Inflammatory macrophage treated with lipopolysaccharide for 4 hours (primary cell): ENCODE measurements at regions not wholly inside any gene's neighbourhood (a gene's known extent, or its start where the extent isn't known, plus 50 kb on each side); places are given as distances from the start of the nearest gene placed in this dataset.
A peak's percentile ranks its signal among the peaks of the same experiment; 100 is the strongest.

Source experiments
- DNase-seq: peaks from one replicate; pipeline ENCODE4 v3.0.0-alpha.2; 2020

DNA sequence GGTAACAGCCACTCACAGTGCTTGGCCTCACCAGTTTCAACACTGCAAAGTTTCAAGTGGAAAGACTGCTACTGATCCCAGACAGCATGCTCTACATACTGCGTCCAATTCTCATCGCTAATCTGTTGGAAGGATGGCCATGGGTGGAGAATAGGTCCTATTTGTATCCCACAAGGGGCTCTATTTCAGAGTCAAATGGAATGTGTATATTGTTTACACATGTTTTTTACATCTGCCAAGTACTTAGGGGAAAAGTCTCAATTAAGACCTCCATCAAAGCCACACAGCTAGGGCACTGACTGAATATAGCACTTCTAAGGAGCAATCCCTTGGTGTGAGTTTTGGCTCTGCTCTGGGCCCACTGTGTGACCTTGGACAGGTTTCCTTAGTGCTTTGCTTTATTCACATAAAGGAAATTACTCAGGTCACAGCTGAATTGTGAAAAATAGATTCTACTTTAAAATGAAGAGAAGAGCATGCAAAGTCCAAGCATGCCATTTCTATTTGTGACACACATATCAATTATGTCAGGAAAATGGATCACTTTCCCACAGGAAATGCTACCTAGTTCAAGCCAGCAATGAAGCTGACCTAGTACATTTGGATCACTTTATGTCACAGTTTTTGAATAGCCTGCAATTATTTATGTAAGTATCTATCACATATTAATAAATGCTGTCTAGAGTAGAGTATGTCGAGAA is 112.9 kb upstream of the STK17B start:
- DNase-seq: no peak

DNA sequence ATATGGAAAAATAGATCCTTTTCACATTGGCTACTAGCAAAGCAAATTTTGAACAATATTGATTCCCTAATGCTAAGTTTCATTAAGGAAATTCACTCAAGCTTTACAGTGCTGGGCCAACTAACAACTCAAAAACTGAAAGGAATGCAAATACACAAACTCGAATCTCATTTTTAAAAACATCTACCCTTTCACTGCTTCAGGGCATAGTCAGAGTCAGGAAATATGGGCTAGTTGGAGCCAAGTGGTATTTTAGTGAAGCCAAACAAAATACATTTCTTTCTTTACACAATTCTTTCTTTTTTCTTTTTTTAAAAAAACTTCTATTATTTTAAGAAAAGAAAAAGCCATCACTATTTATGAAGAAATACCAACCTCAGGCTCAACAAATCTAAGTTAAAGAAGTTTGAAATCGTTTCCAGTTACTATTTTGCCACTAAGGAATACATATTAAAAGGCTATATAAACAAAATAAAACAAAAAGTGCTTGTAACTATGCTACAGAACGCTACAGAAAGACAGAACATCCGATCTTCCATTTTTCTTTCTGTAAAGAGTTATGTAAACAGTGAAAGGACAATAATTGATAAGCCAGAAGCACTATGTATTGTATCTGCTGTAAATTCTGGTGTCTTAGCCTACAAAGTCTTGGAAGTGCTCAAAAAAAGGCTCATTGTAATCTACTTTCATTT is 113.6 kb upstream of the STK17B start:
- DNase-seq: no peak

DNA sequence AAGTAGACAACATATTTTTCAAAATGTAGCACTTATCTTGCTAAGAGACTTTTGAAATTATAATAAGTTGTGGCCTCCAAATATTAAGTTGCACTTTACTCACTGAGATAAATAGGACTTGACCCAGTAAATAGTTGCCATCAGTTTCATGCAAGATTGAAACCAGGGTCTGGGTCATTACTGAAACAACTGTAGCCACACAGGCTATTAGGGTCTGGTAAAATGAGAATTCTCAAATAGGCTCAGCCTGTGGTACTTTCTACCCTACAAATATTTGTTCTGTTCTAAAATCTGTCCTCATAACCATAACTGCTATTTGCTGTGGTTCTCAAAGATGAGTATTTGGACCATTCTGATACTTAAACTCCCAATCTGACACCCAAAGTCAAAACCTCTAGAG is 115.4 kb upstream of the STK17B start:
- DNase-seq: no peak

DNA sequence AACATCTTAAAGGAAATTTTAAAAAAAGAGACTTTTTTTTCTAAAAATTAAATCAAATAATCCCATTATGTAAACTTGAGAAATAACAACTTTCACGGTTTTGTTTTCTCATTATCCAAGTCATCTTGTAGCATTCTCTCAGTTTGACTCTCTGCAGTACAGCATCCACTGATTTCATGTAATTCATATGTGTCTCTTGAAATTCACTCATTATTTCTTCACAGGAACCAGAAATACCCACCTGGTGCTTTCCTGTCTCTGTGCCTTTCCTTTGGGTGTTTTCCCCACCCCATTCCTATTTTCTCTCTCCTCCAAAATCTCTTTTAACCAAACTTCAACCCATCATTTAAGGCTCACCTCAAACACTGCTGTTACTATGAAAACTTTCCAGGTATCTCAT is 116.1 kb upstream of the STK17B start:
- DNase-seq: no peak

DNA sequence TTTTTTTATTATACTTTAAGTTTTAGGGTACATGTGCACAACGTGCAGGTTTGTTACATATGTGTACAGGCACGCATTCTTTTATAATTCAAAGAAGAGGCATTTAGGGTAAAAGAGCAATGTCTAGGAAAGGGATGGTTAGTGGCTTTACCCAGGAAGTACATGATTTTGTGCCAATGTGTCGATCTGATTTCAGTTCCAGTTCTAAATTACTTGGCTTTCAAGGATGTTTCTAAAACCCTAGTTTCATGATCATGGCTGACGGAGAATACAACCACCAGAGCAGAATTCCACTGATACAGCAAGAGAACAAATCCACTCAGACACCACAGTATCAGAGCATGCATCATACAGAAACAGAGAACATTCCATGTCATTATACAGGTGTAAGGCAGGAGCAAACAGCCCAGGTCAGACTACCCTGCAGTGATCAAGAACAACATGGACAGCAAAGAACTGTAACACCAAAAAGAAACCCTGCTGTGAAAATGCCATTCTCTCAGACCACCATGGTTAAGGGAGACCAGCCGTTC is 116.7 kb upstream of the STK17B start:
- DNase-seq: no peak

DNA sequence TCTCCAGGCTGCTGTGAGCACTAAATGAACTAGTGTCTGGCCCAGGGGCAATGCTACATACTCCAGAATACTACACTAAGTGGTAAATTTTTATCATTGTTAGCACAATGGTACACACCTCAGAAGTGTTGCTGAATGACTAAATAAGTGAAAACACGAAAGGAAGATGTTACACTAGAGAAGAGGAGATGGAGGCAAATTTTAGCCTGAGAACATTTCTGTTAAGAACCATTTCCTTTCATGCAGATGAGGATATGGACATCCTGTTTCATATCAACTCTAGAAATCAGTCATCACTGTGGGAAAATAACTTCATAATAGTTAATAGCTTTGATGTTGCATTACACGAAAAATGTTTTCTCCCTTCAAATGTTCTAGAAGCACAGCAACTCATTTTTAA is 117.6 kb upstream of the STK17B start:
- no peak for DNase-seq

DNA sequence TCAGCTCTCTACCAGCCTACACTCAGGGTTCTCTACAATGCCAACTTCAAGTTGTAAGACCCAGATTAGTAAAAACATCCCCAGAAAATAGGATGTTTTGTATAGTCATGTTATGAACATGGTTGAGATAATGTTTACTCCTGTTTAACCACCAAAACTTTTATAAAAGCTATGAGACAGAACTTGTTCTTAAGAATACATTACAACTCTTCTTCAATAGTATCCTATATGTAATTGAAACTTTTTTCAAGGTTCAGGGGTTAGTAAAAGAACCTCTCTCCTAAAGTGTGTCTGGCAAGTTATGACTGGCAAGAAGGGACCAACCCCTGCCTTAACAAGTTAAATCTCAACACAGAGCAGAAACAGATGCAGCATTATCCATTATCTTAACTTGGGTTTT is 118.8 kb upstream of the STK17B start:
- no peak for DNase-seq

DNA sequence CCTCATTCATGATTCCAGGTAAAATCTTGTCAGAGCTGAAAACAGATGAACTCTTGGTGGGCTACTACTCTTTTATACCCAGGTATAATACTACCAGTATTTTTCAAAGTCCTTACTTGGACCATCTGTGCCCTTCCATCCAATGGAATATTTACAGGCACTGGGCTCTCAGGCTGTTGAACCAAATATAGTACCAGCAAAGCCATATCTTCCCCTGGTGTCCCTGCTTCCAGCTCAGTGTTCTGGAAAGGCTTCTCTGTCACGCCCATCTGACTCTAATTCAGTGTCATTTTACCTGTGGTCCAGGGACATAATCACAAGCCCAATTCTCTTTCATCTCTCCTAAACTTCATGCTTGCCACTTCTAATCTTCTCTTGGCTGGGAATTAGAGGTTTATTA is 119.2 kb upstream of the STK17B start:
- DNase-seq: no peak

DNA sequence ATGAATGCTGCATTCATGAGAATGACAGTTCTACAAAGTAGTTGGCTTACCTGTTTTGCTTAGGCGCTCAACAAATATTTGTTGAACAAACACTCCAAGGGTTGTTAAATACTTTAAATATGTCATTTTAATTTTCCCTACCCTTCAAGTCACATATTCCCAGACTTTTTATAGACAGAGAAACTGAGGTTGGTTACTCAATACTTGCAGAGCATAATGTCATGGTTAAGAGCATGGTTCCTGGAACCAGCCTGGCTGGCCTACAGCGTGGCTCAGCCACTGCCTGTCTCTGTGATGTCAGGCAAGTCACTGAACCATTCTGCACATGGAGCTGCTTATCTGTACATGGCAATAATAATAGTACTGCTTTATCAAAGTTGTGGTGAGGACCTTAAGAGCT is 120.0 kb upstream of the STK17B start:
- DNase-seq: peak; percentile 28

DNA sequence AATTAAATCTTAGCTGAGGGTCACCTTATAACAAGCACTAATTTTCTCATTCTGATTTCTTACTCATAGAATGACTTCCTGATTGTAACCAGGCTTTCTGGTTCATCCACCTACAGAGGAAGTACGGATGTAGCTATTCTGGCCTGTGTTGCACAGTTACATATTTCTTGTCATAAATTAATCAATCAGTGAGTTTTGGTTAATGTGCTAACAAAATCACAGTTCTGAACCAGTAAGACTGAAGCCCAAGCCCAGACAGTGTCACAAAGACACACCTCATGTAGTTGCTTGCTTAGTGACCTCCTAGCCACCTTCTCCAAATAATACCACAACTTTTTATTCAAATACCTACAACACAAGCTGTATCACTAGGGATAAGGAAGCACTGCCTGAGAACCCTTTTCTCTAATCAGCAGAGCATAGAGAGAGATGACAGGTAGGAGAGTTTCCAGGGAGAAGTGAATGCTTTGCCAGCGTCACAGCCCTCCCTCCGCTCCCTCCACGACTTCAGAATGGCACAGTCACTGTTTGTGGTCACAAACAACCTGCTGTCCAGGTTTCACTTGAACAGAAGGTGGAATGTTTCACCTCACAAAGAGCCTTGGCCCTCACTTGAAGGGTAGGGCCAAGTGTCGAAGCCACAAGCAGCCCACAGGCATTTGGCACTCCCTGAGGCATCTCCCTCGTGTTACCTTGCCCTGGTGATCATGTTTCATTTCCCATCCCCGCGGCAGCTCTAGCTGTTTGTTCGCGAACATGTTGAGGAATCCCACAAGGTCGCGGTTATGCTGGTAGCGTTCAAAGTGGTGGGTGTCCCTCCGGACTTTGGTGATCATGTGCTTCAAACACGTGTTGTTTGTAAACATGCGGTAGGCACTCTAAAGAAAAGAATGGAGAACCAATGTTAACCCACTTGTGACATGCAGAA is 120.8 kb upstream of the STK17B start:
- peak; percentile 65 for DNase-seq

DNA sequence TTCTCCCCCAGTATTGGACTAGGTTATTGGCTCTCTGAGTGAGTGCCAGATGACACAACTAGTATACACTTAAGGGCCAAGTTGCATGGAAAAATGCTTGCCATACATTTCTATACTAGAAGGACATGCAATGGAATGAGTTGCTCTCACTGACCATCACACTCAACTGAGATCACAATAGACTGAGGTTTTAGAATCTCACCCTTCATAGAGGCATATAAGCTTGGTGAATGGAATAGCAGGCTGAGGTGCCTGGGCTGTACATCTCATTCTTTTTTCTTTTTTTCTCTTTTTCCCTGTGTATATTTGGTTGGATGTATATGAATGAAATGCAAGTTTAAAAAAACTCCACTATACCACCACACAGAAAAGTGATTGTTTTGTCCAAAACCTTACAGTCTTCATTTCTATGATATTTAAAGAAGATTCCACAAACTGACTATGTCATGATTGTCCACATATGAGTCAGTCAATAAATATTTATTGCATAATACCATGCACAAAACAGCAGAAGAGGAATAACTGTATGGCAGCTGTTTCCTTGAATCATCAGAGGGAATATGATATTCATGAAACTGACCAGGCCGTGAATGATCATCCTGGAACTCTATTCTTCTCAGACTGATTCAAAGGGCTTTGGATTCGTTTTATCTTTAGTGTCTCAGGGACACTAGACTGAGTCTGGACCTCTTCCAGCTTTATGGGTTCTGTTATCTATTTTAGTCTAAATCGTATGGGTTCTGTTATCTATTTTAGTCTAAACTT is 122.6 kb upstream of the STK17B start:
- DNase-seq: peak; percentile 74

DNA sequence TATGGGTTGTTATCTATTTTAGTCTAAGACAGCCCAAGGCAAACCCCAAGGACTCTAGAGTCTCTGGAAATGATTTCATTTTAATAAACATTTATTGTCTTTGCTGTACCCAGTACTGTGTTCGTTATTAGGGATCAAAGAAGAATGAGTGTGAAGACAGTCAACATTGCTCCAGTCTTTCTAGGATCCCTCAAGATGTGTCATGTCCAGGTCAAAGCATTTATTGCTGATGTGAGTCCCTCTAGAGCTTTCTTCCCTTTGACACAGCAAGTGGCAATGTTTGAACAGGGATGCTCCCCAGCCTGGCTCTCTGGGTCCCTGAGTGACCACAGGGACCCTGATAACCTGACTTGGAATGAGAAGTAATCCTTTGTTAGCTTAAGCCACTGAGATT is 123.1 kb upstream of the STK17B start:
- DNase-seq: no peak

DNA sequence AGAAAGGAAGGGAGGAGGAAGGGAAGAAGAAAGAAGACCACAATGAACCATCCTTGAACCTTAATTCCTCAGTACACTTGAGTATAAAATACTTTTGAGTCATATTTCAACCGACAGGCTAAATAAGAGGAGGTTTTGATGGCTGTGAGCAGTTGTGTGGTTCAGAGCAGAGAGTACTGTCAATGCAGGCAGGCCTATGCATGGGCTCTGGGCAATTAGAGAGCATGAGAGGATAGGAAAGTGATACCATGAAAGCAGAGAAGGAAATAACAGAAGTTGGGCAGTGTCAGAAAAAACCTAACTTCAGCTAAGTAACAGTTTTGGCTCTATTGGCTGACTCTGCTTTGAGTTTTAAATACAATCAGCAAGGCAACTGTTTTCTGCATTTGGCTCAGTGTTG is 123.6 kb upstream of the STK17B start:
- DNase-seq: peak; percentile 14

DNA sequence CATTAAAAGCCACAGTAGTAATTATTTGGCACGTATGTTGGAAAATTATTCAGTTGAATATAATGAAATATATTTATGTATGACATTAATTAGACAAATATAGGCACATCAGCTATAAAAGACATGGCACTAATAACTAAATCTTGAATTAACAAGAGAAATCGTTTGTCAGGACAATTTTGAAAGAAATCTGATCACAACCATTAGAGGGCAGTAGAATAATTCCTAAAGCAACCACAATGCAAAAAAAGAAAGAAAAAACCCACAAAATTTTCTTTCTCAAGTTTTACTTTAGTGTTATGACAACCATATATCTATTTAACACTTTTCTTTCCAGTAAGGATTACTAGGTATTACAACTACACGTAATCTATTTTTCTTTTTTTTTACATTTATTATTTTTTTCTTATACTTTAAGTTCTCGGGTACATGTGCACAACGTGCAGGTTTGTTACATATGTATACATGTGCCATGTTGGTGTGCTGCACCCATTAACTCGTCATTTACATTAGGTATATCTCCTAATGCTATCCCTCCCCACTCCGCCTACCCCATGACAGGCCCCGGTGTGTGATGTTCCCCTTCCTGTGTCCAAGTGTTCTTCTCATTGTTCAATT is 126.8 kb upstream of the STK17B start:
- DNase-seq: peak; percentile 53

DNA sequence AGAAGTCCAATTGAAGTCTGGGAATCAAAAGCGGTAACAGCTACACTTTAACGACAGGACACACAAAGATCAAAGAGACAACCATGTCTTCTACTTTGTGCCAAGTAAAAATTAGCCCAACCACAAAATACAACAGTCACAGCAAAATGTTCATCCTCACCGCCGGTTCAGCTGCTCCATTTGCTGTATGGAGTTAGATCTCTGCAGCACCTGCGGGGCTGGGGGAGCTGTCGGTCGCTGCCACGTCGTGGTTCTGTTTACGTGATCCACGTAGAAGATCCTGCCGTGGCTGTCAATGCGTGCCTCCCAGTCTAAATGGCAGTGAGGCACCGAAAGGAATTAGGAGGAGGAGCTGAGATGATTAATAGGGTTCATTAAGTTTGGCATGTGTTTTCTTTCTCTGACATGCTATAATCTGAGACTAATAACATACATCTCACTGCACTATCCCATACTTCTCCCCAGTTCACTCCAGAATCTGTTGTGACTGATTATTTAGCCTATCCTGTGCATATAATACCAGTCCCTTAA is 136.5 kb upstream of the STK17B start:
- no peak for DNase-seq

DNA sequence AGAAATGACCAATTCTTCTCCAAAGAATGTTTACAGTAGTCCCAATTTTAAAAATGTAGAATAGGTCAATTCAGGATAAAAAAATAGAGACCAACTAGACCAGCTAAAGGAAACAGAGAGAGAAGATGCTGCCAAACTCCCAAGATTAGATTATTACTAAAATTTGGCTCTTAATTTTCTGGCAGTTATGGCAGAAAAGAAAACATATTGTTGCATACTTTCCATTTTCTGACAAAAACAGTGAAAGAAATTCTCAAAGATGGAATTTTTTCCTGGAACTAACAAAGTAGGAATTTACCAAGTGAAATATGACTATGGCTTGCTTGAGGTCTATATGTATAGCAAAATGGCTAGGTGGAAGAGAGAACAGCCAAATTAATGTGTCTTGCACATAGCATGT is 138.3 kb upstream of the STK17B start:
- DNase-seq: no peak

DNA sequence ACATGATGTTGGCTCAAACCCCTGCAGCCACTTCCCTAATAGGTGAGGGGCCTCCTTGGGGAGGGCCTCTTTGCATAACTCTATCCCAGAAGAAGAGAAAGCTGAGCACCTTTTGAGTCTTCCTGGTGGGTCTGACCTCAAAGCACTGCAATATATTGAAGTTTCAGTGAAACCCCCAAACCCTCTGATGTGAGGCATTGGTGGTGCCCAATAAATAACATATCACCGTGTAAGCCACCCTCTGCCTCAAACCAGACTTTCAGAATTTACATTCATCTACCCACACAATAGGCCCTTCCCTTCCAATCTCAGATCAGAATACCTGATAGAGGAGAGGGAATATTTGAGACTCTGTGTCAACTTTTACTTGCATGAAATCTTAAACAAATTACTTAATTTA is 142.8 kb upstream of the STK17B start:
- DNase-seq: no peak

DNA sequence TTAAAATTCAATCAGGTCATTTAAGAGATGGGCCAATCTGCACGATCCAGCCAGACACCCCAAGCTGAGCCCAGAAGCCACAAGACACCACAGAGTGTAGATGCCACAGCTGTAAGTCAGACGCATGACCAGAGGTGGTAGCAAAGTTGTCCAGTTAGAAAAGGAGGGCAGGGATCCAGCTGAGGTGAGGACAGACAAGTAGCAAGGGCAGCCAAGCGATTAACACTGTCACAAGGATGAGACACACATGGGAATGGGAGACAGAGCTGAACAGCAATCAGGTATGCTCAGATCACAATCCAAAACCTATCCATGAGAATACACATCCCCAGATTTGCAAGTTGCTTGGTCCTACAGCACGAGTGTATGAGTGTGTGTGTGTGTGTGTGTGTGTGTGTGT is 143.4 kb upstream of the STK17B start:
- no peak for DNase-seq

DNA sequence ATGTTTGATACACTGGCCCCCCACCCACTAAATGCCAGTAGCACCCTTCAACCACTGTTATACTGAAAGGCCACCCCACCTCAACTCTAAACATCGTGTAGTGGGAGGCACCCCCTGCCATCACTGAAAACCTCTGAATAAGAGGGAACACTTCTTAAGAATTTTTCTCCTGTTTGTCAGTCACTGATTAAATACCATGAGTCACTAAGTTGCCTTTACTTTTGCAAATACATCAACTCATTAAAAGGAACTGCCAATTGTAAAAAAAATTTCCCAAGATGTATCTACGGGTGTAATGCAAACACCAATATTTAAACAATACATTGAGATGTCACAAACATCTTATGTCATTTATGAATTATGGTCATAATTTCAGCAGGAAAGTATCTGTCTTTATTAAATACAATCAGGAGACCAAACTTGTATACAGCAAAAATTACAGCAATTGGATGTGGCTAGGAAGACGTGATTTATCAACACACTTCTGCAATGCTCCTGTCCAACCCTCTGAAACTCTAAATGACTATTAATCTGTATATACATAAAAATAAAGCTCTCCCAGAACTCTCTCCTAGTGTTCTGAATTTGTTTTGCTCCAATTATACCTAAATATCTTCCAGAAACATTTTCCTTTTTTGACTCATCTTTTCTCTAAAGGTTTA is 144.1 kb upstream of the STK17B start:
- no peak for DNase-seq

DNA sequence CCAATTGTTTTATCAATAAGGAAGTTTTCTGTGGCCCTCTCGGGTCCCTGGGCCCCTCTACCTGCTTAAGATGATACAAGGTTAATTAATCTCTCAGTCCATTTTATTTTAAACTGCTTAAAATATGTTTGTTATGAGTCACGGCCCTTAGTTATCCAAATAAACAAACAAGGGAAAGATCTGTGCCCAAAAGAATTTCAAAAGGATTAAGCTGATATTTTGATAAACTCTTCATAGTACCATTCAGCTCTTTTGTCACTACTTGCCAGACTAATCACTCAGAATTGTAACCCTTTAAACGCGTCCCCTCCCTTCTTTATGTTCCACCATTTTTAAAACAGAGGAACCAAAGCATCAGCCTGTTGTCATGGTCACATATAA is 144.7 kb upstream of the STK17B start:
- DNase-seq: no peak
